ENCODE measurements at regions not wholly inside any gene's neighbourhood (a gene's known extent, or its start where the extent isn't known, plus 50 kb on each side); places are given as distances from the start of the nearest gene placed in this dataset.

DNA sequence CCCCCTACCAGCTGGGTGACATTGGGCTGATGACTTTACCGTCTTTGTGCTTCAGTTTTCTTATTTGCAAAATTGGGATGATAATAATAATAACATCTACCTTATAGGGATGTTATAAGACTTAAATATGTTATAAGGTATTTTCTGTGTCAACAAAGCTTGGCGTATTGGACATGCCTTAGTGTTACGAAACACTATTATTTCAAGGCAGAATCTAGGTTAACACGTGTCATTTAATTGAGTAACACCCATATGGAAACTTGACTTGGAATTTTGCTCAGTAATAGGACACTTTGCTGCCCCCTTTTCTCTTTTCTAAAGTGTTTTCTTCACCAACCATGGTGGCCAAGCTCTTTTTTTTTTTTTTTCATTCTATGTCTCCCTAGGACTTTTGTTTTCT, 294.2 kb upstream of the SALL1 start:
- no peak for DNase-seq (ENCODE audit: low spot score)
- intact Hi-C loops (cut with DNase I), result no loop called here

DNA sequence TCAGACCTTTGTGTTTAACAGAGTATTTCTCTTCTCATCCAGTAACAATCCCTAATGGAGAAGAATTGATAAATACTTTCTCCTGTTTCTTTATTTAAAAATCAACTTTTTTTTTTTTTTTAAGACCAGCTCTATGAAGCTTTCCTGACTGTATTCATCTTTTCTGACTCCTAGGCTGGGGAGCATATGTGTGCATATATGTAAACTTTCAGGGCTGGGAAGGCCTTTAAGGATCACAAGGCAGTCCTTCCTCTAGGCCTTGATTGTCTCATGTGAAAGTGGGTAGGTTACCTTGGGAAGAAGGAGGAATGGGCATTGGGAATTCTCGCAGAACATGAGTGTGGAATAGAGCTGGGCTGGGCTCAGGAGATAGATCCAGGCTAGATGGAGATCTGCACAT, 292.9 kb upstream of the SALL1 start:
- intact Hi-C loops (cut with DNase I), result no loop called here
- DNase-seq (ENCODE audit: low spot score), result no peak

DNA sequence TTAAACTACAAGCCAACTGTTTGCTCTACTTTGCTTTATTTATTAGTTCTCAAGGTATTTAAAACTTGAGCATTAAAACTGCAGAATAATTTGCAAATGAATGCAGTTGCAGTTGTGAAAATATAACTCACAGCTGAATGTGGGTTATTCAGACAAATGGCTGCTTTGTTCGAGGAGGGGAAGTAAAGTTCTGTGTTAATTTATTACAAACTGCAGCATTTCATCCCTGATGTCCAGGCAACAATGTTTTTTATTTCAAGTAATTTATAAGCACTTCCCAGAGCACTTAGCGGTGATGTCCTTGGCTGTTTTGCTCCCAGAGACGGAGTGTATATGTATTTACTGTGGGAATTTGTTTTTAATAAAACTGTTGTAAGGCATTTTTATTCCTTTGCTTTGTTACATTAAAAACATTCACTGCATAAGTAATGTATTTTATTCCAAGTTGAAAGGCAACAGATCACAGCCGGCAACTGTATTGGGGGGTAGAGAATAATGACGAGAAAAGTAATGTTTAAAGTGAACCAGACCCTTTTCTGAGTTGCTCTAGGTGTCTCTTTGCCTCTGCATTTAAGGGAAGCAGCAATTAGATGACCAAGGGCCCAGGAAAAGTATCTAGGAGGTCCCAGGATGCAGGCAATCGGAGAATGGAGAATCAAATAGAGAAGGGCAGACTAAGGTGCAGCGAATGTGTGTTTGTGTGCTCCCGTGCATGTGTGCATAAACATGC, 291.2 kb upstream of the SALL1 start:
- no peak for DNase-seq (ENCODE audit: low spot score)
- intact Hi-C loops (cut with DNase I), result no loop called here

DNA sequence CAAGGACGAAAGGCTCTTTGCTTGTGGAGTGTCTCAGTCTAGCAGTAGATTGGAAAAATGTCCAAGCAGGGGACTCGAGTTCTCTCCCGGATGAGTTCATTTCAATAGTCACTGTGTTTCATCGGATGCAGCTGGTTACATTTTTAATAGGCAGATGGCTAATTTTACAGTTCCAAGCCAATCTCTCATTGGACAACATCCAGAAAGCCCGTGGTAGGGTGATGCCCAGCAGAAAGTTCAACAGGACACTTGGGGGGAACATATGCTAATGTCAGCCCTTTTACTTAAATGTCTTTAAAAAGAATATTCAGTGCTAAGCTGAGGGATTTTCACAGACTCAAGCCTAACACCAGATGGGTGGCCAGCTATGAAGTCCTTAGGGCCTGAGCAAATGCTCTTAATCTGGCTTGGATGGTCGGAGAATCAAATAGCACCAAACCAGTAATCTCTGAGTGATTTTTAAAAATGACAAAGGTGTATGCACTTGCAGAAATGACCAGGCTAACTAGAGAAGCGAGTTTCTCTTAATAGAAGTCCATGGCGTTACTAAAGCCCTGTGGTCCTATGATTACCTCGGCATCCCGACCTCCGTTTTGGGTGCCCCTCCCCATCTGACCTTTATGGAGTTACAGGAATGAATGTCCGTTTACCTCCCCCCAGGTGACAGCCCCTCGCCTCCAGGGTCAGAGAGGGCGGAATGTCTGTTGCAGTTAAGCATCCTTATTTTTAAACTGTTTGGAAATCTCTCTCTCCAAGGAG, 289.2 kb upstream of the SALL1 start:
- DNase-seq (ENCODE audit: low spot score), result no peak
- intact Hi-C loops (cut with DNase I), result no loop called here

DNA sequence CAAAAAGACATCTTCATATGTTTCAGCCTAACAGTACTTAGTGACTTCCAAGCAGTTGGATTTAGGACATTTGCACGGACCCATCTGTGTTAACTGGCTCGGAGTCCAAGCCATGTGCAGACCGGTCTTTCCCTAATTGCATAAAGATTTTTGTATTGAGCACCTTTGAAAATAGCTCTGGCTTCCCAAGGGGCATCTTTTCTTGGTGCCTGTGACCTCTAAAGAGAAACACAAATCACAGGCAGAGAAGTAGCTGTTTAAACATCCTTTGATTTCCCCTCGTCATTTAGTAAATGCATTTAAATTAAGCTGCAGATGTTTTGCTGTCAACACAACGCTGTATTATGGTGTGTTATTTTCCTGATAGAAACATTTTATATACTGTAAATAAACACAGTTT, 288.2 kb upstream of the SALL1 start:
- intact Hi-C loops (cut with DNase I), result no loop called here
- DNase-seq (ENCODE audit: low spot score), result no peak

DNA sequence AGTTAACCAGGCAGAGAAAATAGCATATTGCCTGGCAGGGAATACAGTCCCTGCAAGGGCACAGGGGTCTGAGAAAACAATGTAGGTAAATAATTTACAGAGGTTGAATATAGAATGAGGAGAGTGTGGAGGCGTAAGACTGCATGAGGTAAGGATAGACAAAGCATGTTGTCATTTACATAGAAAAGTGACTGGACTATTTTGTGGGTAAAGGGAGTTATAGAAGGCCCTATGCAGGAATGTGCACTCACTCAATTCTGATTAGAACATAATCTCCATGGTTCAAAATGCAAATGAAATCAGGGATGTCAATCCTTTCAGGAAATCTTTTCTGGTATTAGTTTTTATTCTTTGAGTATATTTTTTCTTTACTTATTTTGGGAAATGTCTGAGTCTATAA, 285.7 kb upstream of the SALL1 start:
- DNase-seq (ENCODE audit: low spot score), result no peak
- intact Hi-C loops (cut with DNase I), result no loop called here

DNA sequence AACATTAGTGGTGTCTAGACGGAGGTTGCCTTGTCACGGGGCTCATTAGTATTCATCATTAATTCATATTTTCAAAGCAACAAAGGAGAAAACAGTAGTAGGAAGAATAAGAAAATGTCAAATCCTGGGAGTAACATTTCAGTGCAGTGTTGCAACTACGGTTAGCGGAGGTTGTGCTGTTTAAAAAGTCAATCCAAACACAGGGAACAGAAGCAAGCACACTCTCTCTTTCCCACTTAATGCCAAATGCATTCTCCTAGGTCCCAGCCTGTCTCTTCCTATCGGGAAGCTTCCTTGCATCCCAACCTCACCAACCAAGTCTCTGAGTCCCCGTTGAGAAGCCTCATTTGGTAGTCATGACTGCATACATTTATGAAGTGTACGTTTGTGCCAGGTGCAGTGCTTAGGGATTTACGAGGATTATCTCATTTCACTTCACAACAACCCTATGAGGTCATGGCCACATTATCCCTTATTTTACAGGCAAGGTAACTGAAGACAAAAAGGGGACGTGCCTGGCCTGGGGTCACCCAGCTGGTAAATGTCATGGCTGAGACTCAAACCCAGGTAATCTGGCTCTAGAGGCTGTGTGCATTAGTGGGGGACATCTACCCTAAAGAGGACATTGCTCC, 283.6 kb upstream of the SALL1 start:
- intact Hi-C loops (cut with DNase I), result no loop called here
- DNase-seq (ENCODE audit: low spot score), result no peak

DNA sequence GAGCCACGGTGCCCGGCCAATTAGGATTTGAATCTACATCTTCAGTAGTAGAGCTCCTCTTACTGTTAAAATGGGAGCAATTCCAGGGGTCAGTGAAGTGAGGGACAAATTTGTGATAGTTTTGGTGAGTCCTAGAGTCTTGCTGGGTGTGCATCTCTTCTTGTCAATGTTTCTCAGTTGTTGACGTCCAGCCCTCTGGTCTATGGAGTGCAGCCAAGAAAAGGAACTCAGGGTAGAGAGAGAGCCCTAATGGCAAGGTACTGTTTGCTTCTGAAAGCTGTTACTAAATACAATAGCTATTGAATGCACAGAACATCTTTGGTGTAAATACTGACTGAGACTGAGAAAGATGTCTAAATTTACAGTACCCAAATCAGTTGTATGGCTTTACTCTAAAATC, 282.5 kb upstream of the SALL1 start:
- intact Hi-C loops (cut with DNase I), result no loop called here
- no peak for DNase-seq (ENCODE audit: low spot score)

DNA sequence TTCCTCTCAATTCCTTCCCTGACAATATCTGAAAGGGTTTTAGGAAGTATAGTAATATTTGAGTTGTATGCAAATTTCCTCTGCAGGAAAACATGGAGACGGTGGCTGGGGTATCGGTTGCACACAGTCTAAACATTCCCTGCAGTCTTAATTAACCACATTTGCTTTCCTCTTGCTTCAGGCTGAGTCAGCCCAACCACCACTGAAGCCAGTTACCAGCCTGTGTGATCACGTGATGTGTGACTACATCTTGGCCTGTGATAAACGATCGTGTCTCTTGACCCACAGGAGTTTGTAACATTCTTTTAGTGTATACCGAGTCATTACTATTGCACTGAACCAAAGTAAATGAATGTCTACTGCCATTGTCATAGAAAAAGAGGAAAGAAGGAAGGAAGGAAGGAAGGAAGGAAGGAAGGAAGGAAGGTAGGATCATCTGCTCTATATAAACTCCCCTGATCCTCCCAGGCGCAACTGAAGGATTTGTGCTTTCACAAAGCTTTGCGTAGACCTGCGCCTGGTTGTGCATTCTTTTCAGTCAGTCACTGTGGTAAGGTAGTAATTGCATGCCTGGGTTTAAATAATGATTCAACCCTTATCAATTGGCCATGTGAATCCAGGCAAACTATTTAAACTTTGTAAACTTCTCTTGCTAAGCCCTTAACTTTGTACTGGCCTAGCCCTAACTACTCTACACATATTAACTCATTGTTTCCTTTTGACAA, 280.6 kb upstream of the SALL1 start:
- intact Hi-C loops (cut with DNase I), result no loop called here
- DNase-seq (ENCODE audit: low spot score), result no peak

DNA sequence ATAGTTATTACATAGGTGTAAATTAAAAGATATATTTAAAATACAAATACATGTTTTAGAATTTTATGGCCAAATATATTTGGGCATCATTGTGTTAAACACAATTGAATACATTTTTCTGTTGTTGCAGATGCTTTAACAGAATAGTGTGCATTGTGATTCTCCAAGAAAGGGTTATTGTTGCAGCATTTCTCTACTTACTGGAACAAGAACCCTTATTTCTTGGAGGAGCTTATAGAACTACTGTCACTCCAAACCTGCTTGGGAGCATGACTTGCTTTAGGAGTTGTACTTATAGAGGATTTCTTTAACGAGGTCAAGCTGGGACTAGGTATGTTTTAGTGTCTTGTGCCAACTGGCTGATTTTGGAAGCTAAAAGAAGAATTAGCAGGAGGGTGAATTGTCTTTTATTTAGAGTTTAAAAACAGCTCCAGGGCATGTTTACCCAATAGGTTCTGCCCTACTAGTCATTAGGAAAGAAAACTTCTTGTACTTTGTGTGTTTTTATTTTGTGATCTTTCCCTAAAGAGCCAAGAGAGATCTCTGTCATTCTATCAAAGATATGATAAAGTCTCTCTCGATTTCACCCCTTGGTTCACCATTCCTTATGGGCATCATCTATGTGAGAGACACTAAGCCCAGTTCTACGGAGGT, 279.8 kb upstream of the SALL1 start:
- no peak for DNase-seq (ENCODE audit: low spot score)
- intact Hi-C loops (cut with DNase I), result no loop called here

DNA sequence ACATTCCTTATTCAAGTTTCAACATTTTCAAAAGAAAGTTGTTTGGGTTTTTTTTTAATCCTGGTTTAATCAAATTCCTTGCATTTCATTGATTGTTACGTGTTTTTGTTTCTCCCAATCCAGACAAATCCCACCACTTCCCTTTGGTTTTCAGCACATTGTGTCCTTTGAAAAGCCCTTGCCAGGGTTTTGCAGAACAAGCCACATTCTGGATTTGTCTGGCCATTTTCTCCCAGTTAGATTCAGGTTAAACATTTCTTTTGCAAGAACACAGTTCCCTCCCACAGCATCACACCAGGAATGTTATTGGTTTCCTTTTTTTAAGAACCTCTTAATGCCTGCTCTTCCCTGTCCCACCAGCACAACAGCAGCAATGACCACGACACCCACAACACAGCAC, 278.0 kb upstream of the SALL1 start:
- no peak for DNase-seq (ENCODE audit: low spot score)
- intact Hi-C loops (cut with DNase I), result no loop called here

DNA sequence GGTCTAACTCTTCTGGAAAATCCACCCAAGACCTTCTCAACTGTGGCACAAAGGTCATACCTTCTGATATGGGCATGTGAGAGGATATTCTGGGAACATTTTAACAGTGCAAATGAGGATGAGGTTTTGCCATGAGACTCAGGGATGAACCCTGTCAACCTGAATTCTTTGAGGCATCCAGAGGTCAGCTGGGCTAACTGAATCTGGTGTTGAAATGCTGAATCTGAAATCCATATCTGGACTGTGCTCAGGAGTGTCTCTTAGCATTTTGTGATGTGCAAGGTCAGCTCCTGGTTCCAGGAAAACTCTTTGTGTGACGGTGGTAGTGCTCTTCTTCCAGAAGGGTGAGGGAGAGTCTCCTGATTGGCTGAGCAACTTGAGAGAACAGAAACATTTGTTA, 276.0 kb upstream of the SALL1 start:
- no peak for DNase-seq (ENCODE audit: low spot score)
- intact Hi-C loops (cut with DNase I), result no loop called here

DNA sequence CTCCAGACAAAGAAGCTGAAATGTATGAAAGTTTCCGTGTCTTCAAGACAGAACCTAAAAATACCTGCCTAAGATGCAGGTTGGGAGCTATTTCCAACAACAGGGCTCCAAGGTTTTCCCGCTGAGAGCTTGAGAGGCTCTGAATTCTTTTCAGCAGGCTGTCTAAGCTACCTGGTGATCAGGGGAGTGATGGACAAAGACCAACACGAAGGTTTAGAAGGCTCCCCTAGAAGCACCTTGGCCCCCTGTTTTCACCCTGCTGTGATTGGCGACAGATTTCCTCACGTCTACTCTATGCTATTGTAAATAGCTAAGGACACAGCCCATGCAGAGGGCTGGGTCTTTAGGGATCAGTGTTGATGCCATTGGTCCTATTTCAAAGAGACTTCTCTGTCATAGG, 275.2 kb upstream of the SALL1 start:
- no peak for DNase-seq (ENCODE audit: low spot score)
- intact Hi-C loops (cut with DNase I), result no loop called here

DNA sequence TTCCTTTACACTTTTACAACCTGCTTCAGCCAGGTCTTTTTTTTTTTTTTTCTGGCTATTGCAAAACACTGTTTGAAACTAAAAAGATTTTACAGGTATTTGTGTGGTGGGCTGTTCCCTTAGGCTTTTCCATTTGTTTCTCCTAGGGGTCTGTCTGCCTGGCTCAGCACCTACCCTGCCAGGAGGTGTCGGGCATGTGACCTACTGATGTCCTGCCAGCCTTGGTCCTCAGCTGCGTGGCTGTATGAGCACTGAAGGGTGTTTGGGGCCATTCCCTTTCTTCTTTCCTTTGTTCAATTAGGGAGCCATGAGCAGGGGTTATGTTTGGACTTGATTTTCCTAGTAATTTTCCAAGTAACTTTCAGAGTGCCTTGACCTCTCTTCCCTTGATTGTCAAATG, 269.2 kb upstream of the SALL1 start:
- intact Hi-C loops (cut with DNase I), result no loop called here
- DNase-seq (ENCODE audit: low spot score), result no peak

DNA sequence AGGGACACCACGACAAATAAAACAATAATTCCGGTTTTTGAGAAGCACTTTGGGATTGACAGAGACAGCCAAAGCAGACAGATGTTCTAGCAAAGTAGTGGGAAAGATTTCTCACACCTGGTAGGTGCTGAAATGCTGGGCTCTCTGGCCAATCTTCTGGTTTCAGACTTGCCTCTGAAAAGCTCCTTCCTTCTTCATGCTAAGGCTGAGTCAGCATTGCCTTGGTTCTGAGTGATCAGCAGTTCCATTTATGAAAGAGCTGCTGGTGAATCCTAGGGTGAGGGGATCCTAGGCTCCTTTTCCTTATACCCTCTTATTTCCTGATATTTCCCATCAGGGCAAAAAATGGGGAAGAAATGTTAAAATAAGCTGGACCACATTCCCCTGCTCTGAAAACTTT, 268.7 kb upstream of the SALL1 start:
- DNase-seq (ENCODE audit: low spot score), result no peak
- intact Hi-C loops (cut with DNase I), result no loop called here

DNA sequence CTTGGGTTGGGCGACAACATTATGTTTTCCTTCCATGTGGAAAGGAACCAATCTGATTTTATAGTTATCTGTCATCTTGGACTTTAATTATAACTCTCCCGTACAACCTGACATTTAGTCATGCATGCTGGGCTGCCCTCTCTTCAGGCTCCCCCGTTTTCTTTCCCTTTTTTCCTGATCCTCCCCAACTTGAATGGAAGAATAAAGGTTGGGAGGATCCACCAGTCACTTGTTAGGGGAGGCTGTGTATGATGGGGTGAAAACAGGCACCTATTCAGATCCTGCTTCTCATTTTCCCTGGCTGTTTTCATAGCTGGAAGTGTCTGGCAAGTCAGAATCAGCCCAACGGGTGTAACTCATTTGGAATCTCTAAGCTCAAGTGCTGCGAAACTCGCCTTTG, 267.2 kb upstream of the SALL1 start:
- no peak for DNase-seq (ENCODE audit: low spot score)
- intact Hi-C loops (cut with DNase I), result no loop called here

DNA sequence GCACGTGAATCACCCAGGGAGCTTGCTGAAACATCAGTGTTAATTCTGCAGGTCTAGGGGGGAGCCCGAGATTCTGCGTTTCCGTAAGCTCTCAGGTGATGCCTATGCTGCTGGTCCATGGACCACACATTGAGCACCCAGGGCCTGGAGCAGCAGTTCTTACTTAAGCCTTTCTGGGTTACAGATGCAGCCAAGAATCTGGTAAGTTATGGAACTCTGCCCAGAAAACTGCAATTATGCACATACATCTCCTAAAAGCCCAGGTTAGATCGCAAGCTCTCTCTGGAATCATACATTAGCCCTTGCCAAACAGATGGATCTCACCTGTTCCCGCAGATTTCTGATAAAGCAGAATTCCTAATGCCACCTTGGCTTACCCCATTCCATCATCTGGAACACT, 265.9 kb upstream of the SALL1 start:
- no peak for DNase-seq (ENCODE audit: low spot score)
- intact Hi-C loops (cut with DNase I), result no loop called here

DNA sequence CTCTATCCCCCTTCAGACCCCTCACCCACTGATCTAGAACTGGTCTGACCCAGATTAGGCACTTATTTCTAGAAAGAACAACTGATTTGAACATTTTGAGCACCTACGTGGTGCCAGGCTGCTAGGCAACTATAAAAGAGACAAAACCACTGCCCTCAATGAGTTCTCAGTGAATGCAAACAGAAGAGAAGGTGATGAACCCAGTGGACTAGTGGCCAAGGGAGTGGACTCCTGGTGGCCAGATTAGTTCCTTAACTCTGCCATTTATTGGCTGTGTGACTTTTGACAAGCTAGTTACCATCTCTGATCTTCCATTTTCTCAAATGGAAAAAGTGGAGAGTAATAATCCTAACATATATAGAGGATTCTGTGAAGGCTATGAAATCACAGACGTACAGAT, 259.1 kb upstream of the SALL1 start:
- intact Hi-C loops (cut with DNase I), result no loop called here
- DNase-seq (ENCODE audit: low spot score), result no peak

DNA sequence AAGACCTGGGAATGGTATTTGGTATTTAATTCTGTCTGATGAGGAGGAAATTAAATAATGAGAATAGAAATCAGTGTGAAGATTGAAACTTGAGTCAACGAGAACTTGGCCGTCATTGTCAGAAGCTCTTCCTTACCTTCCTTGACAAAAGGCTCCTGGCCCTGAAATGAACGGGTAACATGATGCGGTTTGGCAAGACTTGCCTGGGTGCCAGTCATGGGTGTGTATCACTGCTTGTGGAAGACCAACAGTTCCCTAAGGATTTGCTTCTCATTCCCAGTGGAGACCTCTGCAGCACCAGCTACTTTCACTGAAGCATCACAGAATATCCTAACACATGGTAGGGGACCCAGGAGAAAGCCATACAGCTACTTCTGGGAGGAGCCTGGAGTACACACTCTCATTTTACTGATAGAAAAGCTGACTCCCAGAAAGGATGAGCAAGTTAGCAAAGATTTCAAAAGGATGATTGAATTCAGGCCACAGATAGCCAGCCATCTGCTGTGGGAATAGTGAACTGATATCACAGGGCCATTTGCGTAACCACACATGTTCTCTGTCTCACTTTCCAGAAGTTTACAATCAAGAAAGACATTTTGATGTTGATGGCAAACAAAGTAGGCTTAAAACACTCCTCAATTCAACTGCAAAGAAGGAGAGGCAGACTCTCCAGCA, 258.1 kb upstream of the SALL1 start:
- intact Hi-C loops (cut with DNase I), result no loop called here

More for the DNA sequence above, 258.1 kb upstream of the SALL1 start:
- DNase-seq (ENCODE audit: low spot score), result no peak
